H9 (cell line): ENCODE measurements at regions not wholly inside any gene's neighbourhood (a gene's known extent, or its start where the extent isn't known, plus 50 kb on each side); places are given as distances from the start of the nearest gene placed in this dataset.

Experiments used
- DNase-seq: peaks from one replicate; pipeline ENCODE4 v3.0.0-alpha.2; 2017
- H2AFZ ChIP-seq: one replicate; pipeline ENCODE4 v1.6.1; 2013; ENCODE audit warnings: mild to moderate bottlenecking, low read length, control low read depth, moderate library complexity
- H2AK5ac ChIP-seq: 2 replicates; pipeline ENCODE4 v1.6.1; 2013; ENCODE audit warnings: low read length, control low read depth, mixed read lengths; ENCODE audit not compliant: insufficient read length
- H2BK120ac ChIP-seq: one replicate; pipeline ENCODE4 v1.6.1; 2013; ENCODE audit warnings: low read depth, mild to moderate bottlenecking, low read length, control low read depth, inconsistent platforms; ENCODE audit not compliant: poor library complexity, severe bottlenecking
- H2BK12ac ChIP-seq: 2 replicates; pipeline ENCODE4 v1.6.1; 2013; ENCODE audit warnings: low read length, control low read depth, mixed read lengths, low read depth; ENCODE audit not compliant: insufficient read length
- H2BK15ac ChIP-seq: 2 replicates; pipeline ENCODE4 v1.6.1; 2013; ENCODE audit warnings: low read depth, low read length, control low read depth
- H2BK20ac ChIP-seq: one replicate; pipeline ENCODE4 v1.6.1; 2013; ENCODE audit warnings: low read depth, mild to moderate bottlenecking, low read length, control low read depth, inconsistent platforms; ENCODE audit not compliant: poor library complexity, severe bottlenecking
- H2BK5ac ChIP-seq: 2 replicates; pipeline ENCODE4 v1.6.1; 2013; ENCODE audit warnings: low read length, control low read depth, mixed read lengths; ENCODE audit not compliant: insufficient read length
- H3K14ac ChIP-seq: 2 replicates; pipeline ENCODE4 v1.6.1; 2013; ENCODE audit warnings: low read length, control low read depth; ENCODE audit not compliant: insufficient read depth
- H3K18ac ChIP-seq: 2 replicates; pipeline ENCODE4 v1.6.1; 2013; ENCODE audit warnings: low read depth, mild to moderate bottlenecking, mixed read lengths, low read length, control low read depth; ENCODE audit not compliant: insufficient read length
- H3K23ac ChIP-seq: 2 replicates; pipeline ENCODE4 v1.6.1; 2013; ENCODE audit warnings: low read length, control low read depth, mixed read lengths, low read depth; ENCODE audit not compliant: insufficient read length
- H3K23me2 ChIP-seq: 2 replicates; pipeline ENCODE4 v1.6.1; 2013; ENCODE audit warnings: low read depth, mild to moderate bottlenecking, mixed read lengths, low read length, control low read depth; ENCODE audit not compliant: insufficient read length, poor library complexity, severe bottlenecking
- H3K27ac ChIP-seq: 2 replicates; pipeline ENCODE4 v1.5.1; 2013; ENCODE audit warnings: low read length, control low read depth, mixed read lengths, low read depth; ENCODE audit not compliant: insufficient read length
- H3K27me3 ChIP-seq: 2 replicates; pipeline ENCODE4 v1.6.1; 2013; ENCODE audit warnings: low read length, control low read depth, inconsistent platforms; ENCODE audit not compliant: insufficient read depth
- H3K4ac ChIP-seq: 2 replicates; pipeline ENCODE4 v1.6.1; 2013; ENCODE audit warnings: low read depth, mild to moderate bottlenecking, control low read depth, inconsistent platforms, low read length, moderate library complexity
- H3K4me1 ChIP-seq: 2 replicates; pipeline ENCODE4 v1.6.1; 2013; ENCODE audit warnings: low read length, control low read depth, inconsistent platforms; ENCODE audit not compliant: insufficient read depth
- H3K4me2 ChIP-seq: 2 replicates; pipeline ENCODE4 v1.6.1; 2013; ENCODE audit warnings: low read length, control low read depth, mixed read lengths; ENCODE audit not compliant: insufficient read length, insufficient read depth
- H3K56ac ChIP-seq: 2 replicates; pipeline ENCODE4 v1.6.1; 2013; ENCODE audit warnings: low read depth, mild to moderate bottlenecking, mixed read lengths, low read length, control low read depth; ENCODE audit not compliant: insufficient read length
- H3K79me1 ChIP-seq: 2 replicates; pipeline ENCODE4 v1.6.1; 2013; ENCODE audit warnings: low read depth, mild to moderate bottlenecking, moderate library complexity, low read length, control low read depth, inconsistent platforms; ENCODE audit not compliant: insufficient read depth, poor library complexity, severe bottlenecking
- H3K79me2 ChIP-seq: 2 replicates; pipeline ENCODE4 v1.6.1; 2013; ENCODE audit warnings: low read length, control low read depth, inconsistent platforms; ENCODE audit not compliant: insufficient read depth
- H3K9ac ChIP-seq: 2 replicates; pipeline ENCODE4 v1.6.1; 2013; ENCODE audit warnings: low read length, control low read depth, mixed read lengths; ENCODE audit not compliant: insufficient read length; ENCODE audit errors: extremely low read depth
- H3K9me3 ChIP-seq: one replicate; pipeline ENCODE4 v1.6.1; 2013; ENCODE audit warnings: low read depth, low read length, inconsistent platforms; ENCODE audit not compliant: control insufficient read depth
- H3T11ph ChIP-seq: one replicate; pipeline ENCODE4 v1.6.1; 2013; ENCODE audit warnings: mild to moderate bottlenecking, low read length, control low read depth, inconsistent platforms
- H4K20me1 ChIP-seq: one replicate; pipeline ENCODE4 v1.6.1; 2013; ENCODE audit not compliant: control insufficient read depth, insufficient read length, insufficient read depth
- H4K5ac ChIP-seq: 2 replicates; pipeline ENCODE4 v1.6.1; 2013; ENCODE audit warnings: low read depth, mild to moderate bottlenecking, mixed read lengths, low read length, control low read depth; ENCODE audit not compliant: insufficient read length
- H4K8ac ChIP-seq: replicated peaks from 2 replicates; pipeline ENCODE4 v1.6.1; 2013; ENCODE audit warnings: low read length, control low read depth, mixed read lengths, low read depth; ENCODE audit not compliant: insufficient read length
- H4K91ac ChIP-seq: 2 replicates; pipeline ENCODE4 v1.6.1; 2013; ENCODE audit warnings: low read depth, mild to moderate bottlenecking, moderate library complexity, mixed read lengths, low read length, control low read depth; ENCODE audit not compliant: insufficient read length
- H3K27ac Mint-ChIP-seq, 3 experiments: 2 replicates in 2 of 3; 3 replicates in 1 of 3; pipeline ENCODE4 v1.8.0; 2020 to 2021; ENCODE audit warnings: mixed read lengths in 3 of 3, mild to moderate bottlenecking in 1 of 3, moderate library complexity in 1 of 3
- H3K27me3 Mint-ChIP-seq: 2 replicates; pipeline ENCODE4 v1.8.0; 2021; ENCODE audit warnings: low read depth, mild to moderate bottlenecking, moderate library complexity, mixed read lengths
- H3K36me3 Mint-ChIP-seq, 3 experiments: 2 replicates in 2 of 3; 3 replicates in 1 of 3; pipeline ENCODE4 v1.8.0; 2020 to 2021; ENCODE audit warnings: low read depth in 3 of 3, mixed read lengths in 3 of 3; ENCODE audit not compliant: insufficient read depth in 1 of 3
- H3K4me1 Mint-ChIP-seq, 2 experiments: 2 replicates each; pipeline ENCODE4 v1.8.0; 2020; ENCODE audit warnings: mixed read lengths in 2 of 2
- H3K4me3 Mint-ChIP-seq, 2 experiments: 2 replicates in 1 of 2; 3 replicates in 1 of 2; pipeline ENCODE4 v1.8.0; 2020 to 2021; ENCODE audit warnings: mild to moderate bottlenecking in 2 of 2, mixed read lengths in 2 of 2, moderate library complexity in 1 of 2
- H3K9me3 Mint-ChIP-seq, 2 experiments: 2 replicates in 1 of 2; 3 replicates in 1 of 2; pipeline ENCODE4 v1.8.0; 2020; ENCODE audit warnings: mild to moderate bottlenecking in 2 of 2, mixed read lengths in 2 of 2, moderate library complexity in 1 of 2
- WGBS: extraction: QIAGEN DNeasy Blood & Tissue Kit; methylation state at CpG from one replicate; pipeline ENCODE4 v1.1.7; 2013; ENCODE audit warnings: missing lambda C conversion rate, low lambda C conversion rate, mixed read lengths; ENCODE audit not compliant: insufficient read length; ENCODE audit errors: extremely low coverage; 5-methylcytosine and 5-hydroxymethylcytosine counted together
- TF ChIP-seq, protein P1 (sequence below): fragments of 200-600 bp; sonication (generic); conservative IDR thresholded peaks from 3 replicates; pipeline ENCODE4 v1.8.0; 2021; ENCODE audit warnings: antibody characterized with exemption, mild to moderate bottlenecking

DNA sequence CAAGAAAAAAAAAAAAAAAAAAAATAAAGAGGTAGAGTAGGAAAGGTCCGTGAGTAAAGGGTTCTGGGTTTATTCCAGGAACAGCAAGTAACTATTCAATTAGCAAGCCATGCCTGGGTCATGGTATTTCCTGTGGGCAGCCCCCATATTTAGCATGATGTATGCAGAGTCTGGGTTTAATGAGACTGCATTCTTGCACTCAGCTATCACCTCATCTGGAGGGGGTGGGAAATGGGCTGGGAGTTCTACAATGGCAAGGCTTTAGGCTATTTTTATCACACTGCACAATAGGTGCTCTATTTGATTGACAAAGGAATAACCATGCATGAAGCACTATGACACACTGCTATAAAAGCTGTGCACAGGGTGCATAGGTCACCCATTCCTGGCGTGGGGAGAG is 104.0 kb upstream of the CCL2 start:
- H3K4me1 Mint-ChIP-seq, result peaks cover 37 to 41% of the 10 kb centered on the region in 2 experiments
- Histone ChIP-seq H3K18ac (no peak overlapping the region), H3K27ac (no peak overlapping the region), H3K14ac (no peak overlapping the region), H3K23ac (no peak overlapping the region), H2BK20ac (no peak overlapping the region), H3K79me2 (no peaks in the 10 kb centered on the region), H2AFZ (no peak overlapping the region), H4K5ac (no peak overlapping the region), H3K27me3 (no peaks in the 10 kb centered on the region; the same call in 1 of the 2 replicates), H4K91ac (no peak overlapping the region), H2BK5ac (no peak overlapping the region), H3K4me1 (peaks cover 24% of the 10 kb centered on the region), H3K4me2 (no peak overlapping the region), H2BK12ac (no peak overlapping the region), H3K9me3 (no peaks in the 10 kb centered on the region), H4K8ac (no peak overlapping the region), H3K4ac (no peak overlapping the region), H3K9ac (no peak overlapping the region), H2AK5ac (no peak overlapping the region), H3K23me2 (no peaks in the 10 kb centered on the region), H2BK15ac (no peak overlapping the region), H4K20me1 (no peaks in the 10 kb centered on the region), H3K56ac (no peak overlapping the region), H2BK120ac (no peak overlapping the region), H3T11ph (no peak overlapping the region), H3K79me1 (no peaks in the 10 kb centered on the region)
- H3K27ac Mint-ChIP-seq, result peak overlapping the region in 1 of 3 experiments; percentile 93; a peak in 3 of 7 replicates
- no peak overlapping the region for H3K4me3 Mint-ChIP-seq
- WGBS, result no CpG with 5 or more reads among the region's 2 CpGs
- peaks cover 0 to 13% (median 10%) of the 10 kb centered on the region in 3 experiments; a peak in 3 of 7 replicates for H3K36me3 Mint-ChIP-seq
- DNase-seq, result no peak
- TF ChIP-seq, protein P1, sequence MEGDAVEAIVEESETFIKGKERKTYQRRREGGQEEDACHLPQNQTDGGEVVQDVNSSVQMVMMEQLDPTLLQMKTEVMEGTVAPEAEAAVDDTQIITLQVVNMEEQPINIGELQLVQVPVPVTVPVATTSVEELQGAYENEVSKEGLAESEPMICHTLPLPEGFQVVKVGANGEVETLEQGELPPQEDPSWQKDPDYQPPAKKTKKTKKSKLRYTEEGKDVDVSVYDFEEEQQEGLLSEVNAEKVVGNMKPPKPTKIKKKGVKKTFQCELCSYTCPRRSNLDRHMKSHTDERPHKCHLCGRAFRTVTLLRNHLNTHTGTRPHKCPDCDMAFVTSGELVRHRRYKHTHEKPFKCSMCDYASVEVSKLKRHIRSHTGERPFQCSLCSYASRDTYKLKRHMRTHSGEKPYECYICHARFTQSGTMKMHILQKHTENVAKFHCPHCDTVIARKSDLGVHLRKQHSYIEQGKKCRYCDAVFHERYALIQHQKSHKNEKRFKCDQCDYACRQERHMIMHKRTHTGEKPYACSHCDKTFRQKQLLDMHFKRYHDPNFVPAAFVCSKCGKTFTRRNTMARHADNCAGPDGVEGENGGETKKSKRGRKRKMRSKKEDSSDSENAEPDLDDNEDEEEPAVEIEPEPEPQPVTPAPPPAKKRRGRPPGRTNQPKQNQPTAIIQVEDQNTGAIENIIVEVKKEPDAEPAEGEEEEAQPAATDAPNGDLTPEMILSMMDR, result no peak
- H3K27me3 Mint-ChIP-seq, result peaks cover 21% of the 10 kb centered on the region
- peaks cover 3 to 5% of the 10 kb centered on the region in 2 experiments for H3K9me3 Mint-ChIP-seq
